Astrocyte of the spinal cord (primary cell): ENCODE measurements at regions not wholly inside any gene's neighbourhood (a gene's known extent, or its start where the extent isn't known, plus 50 kb on each side); places are given as distances from the start of the nearest gene placed in this dataset.

Experiments used
- DNase-seq: peaks from one replicate; pipeline ENCODE4 v3.0.0; 2011; ENCODE audit warnings: low read depth, low spot score
- H3K4me3 ChIP-seq: 2 replicates; pipeline ENCODE4 v1.5.1; 2011; ENCODE audit warnings: low read depth, mild to moderate bottlenecking, low read length, moderate library complexity
- CTCF ChIP-seq: IDR thresholded peaks from 2 replicates; pipeline ENCODE4 v1.5.1; 2012; ENCODE audit warnings: low read depth, mild to moderate bottlenecking, low read length, inconsistent platforms
- in situ Hi-C: cut with HindIII; loops from 2 replicates; pipeline ENCODE4 v1.10.0; 2017; ENCODE audit warnings: low sequenced_read_pairs

DNA sequence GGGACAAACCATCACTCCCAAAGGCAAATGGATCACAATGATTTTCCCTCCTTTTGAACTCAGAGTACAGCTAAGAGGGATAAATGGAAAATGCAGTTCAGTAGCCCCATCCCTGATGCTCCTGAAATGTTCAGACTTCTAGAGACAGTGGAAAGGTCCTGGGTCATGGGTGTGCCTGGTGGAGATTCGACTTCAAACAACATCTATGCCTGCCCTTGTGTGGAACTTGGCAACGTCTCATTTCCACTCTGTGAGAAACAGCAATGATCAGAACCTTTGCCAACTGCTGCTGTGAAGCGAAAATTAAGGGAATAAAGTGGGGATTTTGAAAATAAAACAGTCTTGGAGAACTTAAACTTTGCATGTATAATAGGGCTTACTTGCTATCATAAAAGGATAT, 778.1 kb downstream of the SEMA5A start:
- no peak for TF ChIP-seq CTCF
- no peak for DNase-seq
- in situ Hi-C loops: no loop called here
- no peak overlapping the region for H3K4me3 ChIP-seq

- no peak for DNase-seq
- H3K4me3 ChIP-seq: no peak overlapping the region
- in situ Hi-C loops: no loop called here
- TF ChIP-seq CTCF: no peak
Measured at GRCh38 chr5:8769631-8770030, 776.2 kb downstream of the SEMA5A start.

DNA sequence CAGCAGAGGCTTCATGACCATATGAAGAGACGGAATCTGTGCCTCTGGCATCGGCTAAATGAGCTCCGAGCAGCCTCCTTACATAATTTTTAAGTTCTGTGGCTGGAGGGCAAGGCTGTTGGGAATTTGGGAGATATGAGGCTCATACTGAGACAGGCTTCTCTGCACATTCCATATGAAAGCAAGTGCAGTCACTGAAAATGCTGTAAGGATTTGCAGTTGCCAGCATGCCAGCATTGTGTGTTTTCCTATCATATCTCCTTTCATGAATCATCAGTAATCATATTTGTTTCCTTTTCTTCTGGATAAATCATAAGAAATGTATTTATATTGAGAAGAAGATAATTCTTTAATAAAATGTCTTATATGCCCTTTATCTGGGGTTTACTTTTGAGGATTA, 775.4 kb downstream of the SEMA5A start:
- in situ Hi-C loops: no loop called here
- no peak for DNase-seq
- TF ChIP-seq CTCF: no peak
- H3K4me3 ChIP-seq: no peak overlapping the region

- H3K4me3 ChIP-seq: no peak overlapping the region
- in situ Hi-C loops: no loop called here
- no peak for TF ChIP-seq CTCF
- no peak for DNase-seq
Measured at GRCh38 chr5:8773046-8773615, 772.7 kb downstream of the SEMA5A start.

DNA sequence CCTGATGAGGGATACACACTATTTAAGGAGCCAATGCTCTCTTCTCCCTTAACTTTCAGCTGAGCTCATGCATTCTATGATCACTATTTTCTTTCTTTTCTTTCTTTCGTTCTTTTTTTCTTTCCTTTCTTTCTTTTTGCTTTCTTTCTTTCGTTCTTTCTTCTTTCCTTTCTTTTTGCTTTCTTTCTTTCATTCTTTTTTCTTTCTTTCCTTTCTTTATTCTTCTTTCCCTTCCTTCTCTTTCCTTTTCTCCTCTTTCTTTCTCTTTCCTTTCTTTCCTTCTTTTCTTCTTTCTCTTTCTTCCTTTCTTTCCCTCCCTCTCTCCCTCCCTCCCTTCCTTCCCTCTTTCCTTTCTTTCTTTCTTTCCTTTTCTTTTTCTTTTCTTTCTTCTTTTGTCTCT, 761.2 kb downstream of the SEMA5A start:
- no peak for DNase-seq
- in situ Hi-C loops: no loop called here
- no peak overlapping the region for H3K4me3 ChIP-seq
- TF ChIP-seq CTCF: no peak

DNA sequence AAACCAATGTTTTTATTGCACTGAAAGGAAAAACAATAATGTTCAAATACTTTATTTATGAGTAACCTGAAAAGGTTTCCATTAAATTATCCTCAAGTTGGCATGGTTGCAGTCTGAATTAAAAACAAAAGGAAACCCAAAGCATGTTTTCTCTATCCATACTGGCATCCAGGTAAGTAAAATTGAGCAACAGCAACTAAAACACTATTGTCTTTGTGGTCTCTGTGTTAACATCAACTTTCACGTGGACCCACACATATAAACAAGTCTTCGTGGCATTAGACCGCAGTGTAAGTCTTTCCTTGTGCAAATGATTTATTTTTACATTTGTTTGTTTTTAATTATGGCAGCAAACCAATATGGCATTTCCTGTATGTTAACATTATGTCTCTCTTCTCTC, 757.6 kb downstream of the SEMA5A start:
- in situ Hi-C loops: no loop called here
- no peak for TF ChIP-seq CTCF
- H3K4me3 ChIP-seq: no peak overlapping the region
- no peak for DNase-seq

GRCh38 chr5:8805653-8806052, 740.2 kb downstream of the SEMA5A start:
- DNase-seq: no peak
- in situ Hi-C loops: no loop called here
- no peak overlapping the region for H3K4me3 ChIP-seq
- no peak for TF ChIP-seq CTCF
